ENCODE measurements at regions not wholly inside any gene's neighbourhood (a gene's known extent, or its start where the extent isn't known, plus 50 kb on each side); places are given as distances from the start of the nearest gene placed in this dataset.

GRCh38 chr3:137163241-137163871 is 205.6 kb downstream of the IL20RB start:
- TF ChIP-seq POLR2AphosphoS5 (IDR thresholded peaks at IDR 0.05; ENCODE audit: low read depth, low read length) (no peak), POLR2A (IDR thresholded peaks at IDR 0.05; ENCODE audit: low read depth, low read length) (no peak), TAF1 (IDR thresholded peaks at IDR 0.05; ENCODE audit: low read depth, low read length) (no peak)
